HEK293 (cell line): ENCODE measurements at regions not wholly inside any gene's neighbourhood (a gene's known extent, or its start where the extent isn't known, plus 50 kb on each side); places are given as distances from the start of the nearest gene placed in this dataset.

Experiments
- YY1 ChIP-seq: fragments of 450-650 bp; formaldehyde crosslinking; IDR thresholded peaks from 2 replicates; pipeline ENCODE4 v1.5.1; 2018; ENCODE audit warnings: missing biosample characterization, missing genetic modification characterization
- ZBTB21 ChIP-seq: fragments of 450-650 bp; formaldehyde crosslinking; IDR thresholded peaks from 2 replicates; pipeline ENCODE4 v1.5.1; 2017; ENCODE audit warnings: missing biosample characterization, missing genetic modification characterization
- ZNF138 ChIP-seq: fragments of 450-650 bp; formaldehyde crosslinking; IDR thresholded peaks from 2 replicates; pipeline ENCODE4 v1.5.1; 2016; ENCODE audit warnings: missing biosample characterization, missing genetic modification characterization, borderline replicate concordance
- ZNF292 ChIP-seq: fragments of 450-650 bp; formaldehyde crosslinking; IDR thresholded peaks from 2 replicates; pipeline ENCODE4 v1.5.1; 2016; ENCODE audit warnings: low read depth, missing biosample characterization, missing genetic modification characterization, borderline replicate concordance
- ZNF654 ChIP-seq: fragments of 450-650 bp; formaldehyde crosslinking; IDR thresholded peaks from 2 replicates; pipeline ENCODE4 v1.5.1; 2016; ENCODE audit warnings: low read depth, missing biosample characterization, missing genetic modification characterization
- ZNF660 ChIP-seq: fragments of 450-650 bp; IDR thresholded peaks from 2 replicates; pipeline ENCODE4 v1.5.1; 2018; ENCODE audit warnings: missing biosample characterization, mild to moderate bottlenecking, missing genetic modification characterization
- ZNF747 ChIP-seq: fragments of 450-650 bp; formaldehyde crosslinking; IDR thresholded peaks from 2 replicates; pipeline ENCODE4 v1.5.1; 2016; ENCODE audit warnings: missing biosample characterization, missing genetic modification characterization
- TF ChIP-seq, protein P1 (sequence below): fragments of 450-650 bp; formaldehyde crosslinking; IDR thresholded peaks from 2 replicates; pipeline ENCODE4 v1.5.1; 2016; ENCODE audit warnings: missing biosample characterization, missing genetic modification characterization
- TF ChIP-seq, protein P2 (sequence below): fragments of 450-650 bp; formaldehyde crosslinking; IDR thresholded peaks from 2 replicates; pipeline ENCODE4 v1.5.1; 2016; ENCODE audit warnings: missing biosample characterization, missing genetic modification characterization

DNA sequence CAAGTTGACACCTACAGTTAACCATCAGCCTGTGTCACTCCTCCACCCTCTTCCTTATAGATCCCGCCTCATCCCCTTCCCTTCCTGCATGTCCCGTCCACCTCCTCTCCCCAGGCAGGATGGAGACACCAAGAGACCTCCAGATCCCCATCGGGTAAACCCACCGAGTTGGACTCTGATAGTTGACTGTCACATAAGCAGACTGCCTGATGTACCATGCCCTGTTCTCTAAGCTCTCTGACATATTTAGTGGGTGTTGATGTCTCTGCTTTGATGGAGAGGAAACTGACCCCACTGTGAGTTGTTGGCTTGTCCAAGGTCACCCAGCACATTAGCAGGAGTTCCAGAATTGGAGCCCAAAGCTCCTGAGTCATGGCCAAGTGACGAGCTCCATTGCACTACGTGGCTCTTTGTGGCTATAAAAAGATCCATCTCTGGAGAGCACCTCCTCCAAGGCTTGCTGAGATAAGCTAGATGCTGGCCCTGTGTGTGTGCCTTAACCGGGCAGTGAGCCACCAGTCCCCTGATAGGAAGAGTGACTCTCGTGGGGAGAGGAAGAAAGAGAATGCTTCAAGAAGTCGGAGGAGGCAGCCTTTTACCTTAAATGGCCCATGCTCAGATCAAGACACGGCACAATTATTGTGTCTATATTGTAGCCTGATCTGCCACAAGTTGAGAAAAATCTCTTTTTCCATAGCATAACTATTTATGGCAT, 236.0 kb upstream of the ECI2 start:
- no peak for TF ChIP-seq ZNF654
- no peak for TF ChIP-seq YY1 (tag by site-specific recombination)
- no peak for TF ChIP-seq ZNF747 (tag by site-specific recombination)
- TF ChIP-seq, protein P1, sequence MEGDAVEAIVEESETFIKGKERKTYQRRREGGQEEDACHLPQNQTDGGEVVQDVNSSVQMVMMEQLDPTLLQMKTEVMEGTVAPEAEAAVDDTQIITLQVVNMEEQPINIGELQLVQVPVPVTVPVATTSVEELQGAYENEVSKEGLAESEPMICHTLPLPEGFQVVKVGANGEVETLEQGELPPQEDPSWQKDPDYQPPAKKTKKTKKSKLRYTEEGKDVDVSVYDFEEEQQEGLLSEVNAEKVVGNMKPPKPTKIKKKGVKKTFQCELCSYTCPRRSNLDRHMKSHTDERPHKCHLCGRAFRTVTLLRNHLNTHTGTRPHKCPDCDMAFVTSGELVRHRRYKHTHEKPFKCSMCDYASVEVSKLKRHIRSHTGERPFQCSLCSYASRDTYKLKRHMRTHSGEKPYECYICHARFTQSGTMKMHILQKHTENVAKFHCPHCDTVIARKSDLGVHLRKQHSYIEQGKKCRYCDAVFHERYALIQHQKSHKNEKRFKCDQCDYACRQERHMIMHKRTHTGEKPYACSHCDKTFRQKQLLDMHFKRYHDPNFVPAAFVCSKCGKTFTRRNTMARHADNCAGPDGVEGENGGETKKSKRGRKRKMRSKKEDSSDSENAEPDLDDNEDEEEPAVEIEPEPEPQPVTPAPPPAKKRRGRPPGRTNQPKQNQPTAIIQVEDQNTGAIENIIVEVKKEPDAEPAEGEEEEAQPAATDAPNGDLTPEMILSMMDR (tag by site-specific recombination), result no peak
- TF ChIP-seq ZNF292 (tag by site-specific recombination), result no peak
- no peak for TF ChIP-seq ZNF138 (tag by site-specific recombination)
- TF ChIP-seq ZNF660 (tag by site-specific recombination), result no peak
- TF ChIP-seq, protein P2, sequence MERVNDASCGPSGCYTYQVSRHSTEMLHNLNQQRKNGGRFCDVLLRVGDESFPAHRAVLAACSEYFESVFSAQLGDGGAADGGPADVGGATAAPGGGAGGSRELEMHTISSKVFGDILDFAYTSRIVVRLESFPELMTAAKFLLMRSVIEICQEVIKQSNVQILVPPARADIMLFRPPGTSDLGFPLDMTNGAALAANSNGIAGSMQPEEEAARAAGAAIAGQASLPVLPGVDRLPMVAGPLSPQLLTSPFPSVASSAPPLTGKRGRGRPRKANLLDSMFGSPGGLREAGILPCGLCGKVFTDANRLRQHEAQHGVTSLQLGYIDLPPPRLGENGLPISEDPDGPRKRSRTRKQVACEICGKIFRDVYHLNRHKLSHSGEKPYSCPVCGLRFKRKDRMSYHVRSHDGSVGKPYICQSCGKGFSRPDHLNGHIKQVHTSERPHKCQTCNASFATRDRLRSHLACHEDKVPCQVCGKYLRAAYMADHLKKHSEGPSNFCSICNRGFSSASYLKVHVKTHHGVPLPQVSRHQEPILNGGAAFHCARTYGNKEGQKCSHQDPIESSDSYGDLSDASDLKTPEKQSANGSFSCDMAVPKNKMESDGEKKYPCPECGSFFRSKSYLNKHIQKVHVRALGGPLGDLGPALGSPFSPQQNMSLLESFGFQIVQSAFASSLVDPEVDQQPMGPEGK (tag by site-specific recombination), result no peak
- no peak for TF ChIP-seq ZBTB21 (tag by site-specific recombination)
